Progenitor cell of endocrine pancreas (in vitro differentiated cells): ENCODE measurements at regions not wholly inside any gene's neighbourhood (a gene's known extent, or its start where the extent isn't known, plus 50 kb on each side); places are given as distances from the start of the nearest gene placed in this dataset.

Source experiments
- DNase-seq: peaks from one replicate; pipeline ENCODE4 v3.0.0; 2021; ENCODE audit warnings: low spot score; ENCODE audit not compliant: unreplicated experiment
- H3K27ac Mint-ChIP-seq: 2 replicates; pipeline ENCODE4 v1.8.0; 2021; ENCODE audit warnings: mild to moderate bottlenecking, moderate library complexity, mixed read lengths
- H3K27me3 Mint-ChIP-seq: 2 replicates; pipeline ENCODE4 v1.8.0; 2021; ENCODE audit warnings: mixed read lengths
- H3K36me3 Mint-ChIP-seq: 2 replicates; pipeline ENCODE4 v1.8.0; 2022; ENCODE audit warnings: mixed read lengths; ENCODE audit not compliant: insufficient read depth
- H3K4me1 Mint-ChIP-seq: 2 replicates; pipeline ENCODE4 v1.8.0; 2021; ENCODE audit warnings: low read depth, mixed read lengths
- H3K4me3 Mint-ChIP-seq: 2 replicates; pipeline ENCODE4 v1.8.0; 2021; ENCODE audit warnings: low read depth, mild to moderate bottlenecking, moderate library complexity, mixed read lengths
- H3K9me3 Mint-ChIP-seq: 2 replicates; pipeline ENCODE4 v1.8.0; 2021; ENCODE audit warnings: low read depth, mixed read lengths
- CTCF ChIP-seq: fragments of 200-600 bp; sonication (generic); IDR thresholded peaks from one replicate; pipeline ENCODE4 v1.5.0; 2021; ENCODE audit warnings: antibody characterized with exemption, mild to moderate bottlenecking; ENCODE audit not compliant: unreplicated experiment

- Mint-ChIP-seq H3K4me1 (no peaks in the 10 kb centered on the region), H3K27ac (no peak overlapping the region), H3K9me3 (peaks cover 4% of the 10 kb centered on the region), H3K36me3 (no peaks in the 10 kb centered on the region), H3K27me3 (no peaks in the 10 kb centered on the region), H3K4me3 (no peak overlapping the region)
- DNase-seq: no peak
- TF ChIP-seq CTCF: no peak
Measured at GRCh38 chr6:95135182-95135581, 442.2 kb upstream of the MANEA start.

GRCh38 chr6:95142101-95142500 lies 435.2 kb upstream of the MANEA start:
- Mint-ChIP-seq H3K9me3 (no peaks in the 10 kb centered on the region), H3K4me3 (no peak overlapping the region), H3K4me1 (no peaks in the 10 kb centered on the region), H3K27me3 (no peaks in the 10 kb centered on the region), H3K27ac (no peak overlapping the region), H3K36me3 (no peaks in the 10 kb centered on the region)
- no peak for TF ChIP-seq CTCF
- no peak for DNase-seq

DNA sequence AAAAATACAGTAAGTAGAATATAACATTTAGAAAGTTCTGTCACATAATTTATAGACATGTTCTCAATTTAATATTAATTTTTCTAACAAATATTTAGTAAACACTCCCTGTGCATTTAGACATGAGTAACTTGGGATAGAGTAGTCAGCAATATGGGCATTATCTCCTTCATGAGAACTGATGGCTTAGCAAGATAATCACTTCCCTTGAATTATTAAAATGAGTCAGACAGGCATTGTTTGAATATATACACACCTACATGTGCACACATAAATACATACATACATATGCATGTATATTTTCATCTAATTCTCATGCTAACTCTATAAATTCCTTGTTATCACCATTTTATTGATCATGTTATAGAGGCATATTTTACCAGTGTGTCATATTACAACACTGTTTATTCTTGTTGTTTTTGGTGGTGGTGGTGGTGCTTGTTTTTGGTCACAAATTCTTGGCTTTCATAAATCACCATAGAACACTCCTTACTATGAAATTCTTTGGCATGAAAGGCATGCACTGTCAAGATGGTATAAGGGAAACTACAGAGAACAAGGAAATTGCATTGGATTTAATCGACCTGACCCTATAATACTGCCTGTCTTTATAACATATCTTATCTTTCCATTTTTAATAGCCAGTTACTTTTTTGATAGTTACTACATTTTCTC lies 434.5 kb upstream of the MANEA start:
- TF ChIP-seq CTCF: no peak
- Mint-ChIP-seq H3K9me3 (no peaks in the 10 kb centered on the region), H3K4me1 (no peaks in the 10 kb centered on the region), H3K27me3 (no peaks in the 10 kb centered on the region), H3K36me3 (no peaks in the 10 kb centered on the region), H3K27ac (no peak overlapping the region), H3K4me3 (no peak overlapping the region)
- no peak for DNase-seq

DNA sequence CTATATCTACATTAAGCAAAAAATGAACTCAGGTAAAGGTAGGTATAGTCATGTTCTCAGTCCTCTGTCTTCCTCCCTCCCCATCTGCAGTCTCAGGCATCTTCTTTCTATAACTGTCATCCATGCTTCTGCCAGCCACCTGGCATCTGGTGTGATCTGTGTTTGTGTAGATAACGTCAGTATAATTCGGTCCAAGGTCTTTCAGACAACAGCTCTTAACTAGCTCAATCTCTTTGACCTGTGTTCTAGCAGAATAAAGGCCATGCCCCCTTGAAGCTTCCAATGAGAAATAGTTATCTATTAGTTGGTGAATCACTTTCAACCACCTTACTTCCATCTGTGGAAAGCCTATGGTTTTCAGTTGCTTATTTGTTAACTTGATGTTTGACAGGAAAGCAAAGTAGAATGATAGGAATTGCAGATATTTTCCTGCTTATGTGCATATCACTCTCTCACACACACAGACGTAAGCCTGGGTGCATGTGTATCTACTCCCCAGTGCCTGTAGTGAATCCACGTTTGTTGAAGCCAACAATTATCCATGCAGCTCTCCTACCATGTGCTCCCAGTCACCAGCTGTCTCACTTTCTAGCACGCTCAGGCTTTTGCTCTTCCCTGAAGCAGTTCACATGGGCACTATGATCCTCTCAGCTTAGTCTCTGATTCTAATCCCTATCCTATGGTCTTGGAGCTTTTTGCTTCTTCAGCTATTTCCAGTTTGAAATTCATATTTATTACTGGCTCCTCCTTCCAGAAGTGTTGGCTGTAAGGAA lies 433.7 kb upstream of the MANEA start:
- H3K27ac Mint-ChIP-seq: no peak overlapping the region
- H3K4me1 Mint-ChIP-seq: no peaks in the 10 kb centered on the region
- no peaks in the 10 kb centered on the region for H3K27me3 Mint-ChIP-seq
- no peak for DNase-seq
- TF ChIP-seq CTCF: no peak
- no peak overlapping the region for H3K4me3 Mint-ChIP-seq
- H3K9me3 Mint-ChIP-seq: no peaks in the 10 kb centered on the region
- H3K36me3 Mint-ChIP-seq: no peaks in the 10 kb centered on the region

DNA sequence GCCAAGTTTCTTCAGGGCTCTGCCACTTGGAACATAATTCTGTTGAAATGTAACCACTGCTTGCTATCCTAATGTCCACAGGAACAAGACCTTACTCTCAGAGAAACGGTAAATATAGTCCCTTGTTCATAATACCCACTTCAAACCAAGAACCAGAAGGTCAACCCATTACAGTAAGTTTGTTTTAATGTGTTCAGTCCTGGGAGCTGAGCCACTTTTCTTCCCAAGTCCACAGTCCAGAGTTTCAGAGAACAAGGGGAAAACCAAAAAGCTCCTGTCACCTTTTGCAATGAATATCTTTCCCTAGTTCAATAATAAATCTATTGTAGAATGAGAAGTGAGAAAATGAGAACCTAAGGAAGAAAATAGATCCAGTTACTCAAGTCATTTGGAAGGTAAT lies 431.9 kb upstream of the MANEA start:
- Mint-ChIP-seq H3K27me3 (no peaks in the 10 kb centered on the region), H3K9me3 (no peaks in the 10 kb centered on the region), H3K36me3 (no peaks in the 10 kb centered on the region), H3K4me1 (no peaks in the 10 kb centered on the region), H3K27ac (no peak overlapping the region), H3K4me3 (no peak overlapping the region)
- no peak for DNase-seq
- TF ChIP-seq CTCF: no peak
